RWPE1 (cell line): ENCODE measurements at regions not wholly inside any gene's neighbourhood (a gene's known extent, or its start where the extent isn't known, plus 50 kb on each side); places are given as distances from the start of the nearest gene placed in this dataset.

Experiments
- CTCF ChIA-PET: fragments of 350-600 bp; sonication (Branson Sonifier 250); formaldehyde crosslinking; extraction: SDS; loops from one replicate; lab custom pipeline; 2021; lab: Yijun Ruan, JAX
- POLR2A ChIA-PET: fragments of 400-600 bp; formaldehyde crosslinking; extraction: SDS; loops from one replicate; lab custom pipeline; 2020; ENCODE audit warnings: antibody characterized with exemption; ENCODE audit not compliant: low non-redundant PET; lab: Yijun Ruan, JAX
- DNase-seq: peaks from one replicate; pipeline ENCODE4 v3.0.0; 2012; ENCODE audit warnings: low spot score
- H3K27ac ChIP-seq: fragments of 450-650 bp; 2 replicates; pipeline ENCODE4 v1.5.1; 2017
- TF ChIP-seq, protein P1 (sequence below): fragments of 450-650 bp; conservative IDR thresholded peaks from 2 replicates; pipeline ENCODE4 v1.5.1; 2017; ENCODE audit warnings: low read depth, mild to moderate bottlenecking

DNA sequence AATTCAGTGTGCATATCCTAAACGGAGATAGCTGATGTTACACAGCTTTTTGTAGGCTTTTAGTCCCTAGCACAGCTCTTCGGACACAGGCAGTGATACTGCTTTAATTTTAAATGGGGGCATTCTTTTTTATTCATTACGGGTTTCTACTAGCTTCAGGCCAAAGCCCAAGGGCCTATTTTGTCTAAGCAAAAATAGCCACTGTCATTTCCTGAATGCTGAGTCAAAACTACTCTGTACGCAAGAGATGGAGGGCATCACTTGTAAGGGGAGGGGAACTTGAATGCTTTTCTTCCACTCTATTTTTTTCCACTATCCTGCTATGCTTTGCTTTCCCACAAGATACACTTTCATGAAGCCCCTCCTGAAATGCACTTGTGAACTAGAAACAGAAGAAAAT is 360.7 kb downstream of the PMP22 start:
- TF ChIP-seq, protein P1, sequence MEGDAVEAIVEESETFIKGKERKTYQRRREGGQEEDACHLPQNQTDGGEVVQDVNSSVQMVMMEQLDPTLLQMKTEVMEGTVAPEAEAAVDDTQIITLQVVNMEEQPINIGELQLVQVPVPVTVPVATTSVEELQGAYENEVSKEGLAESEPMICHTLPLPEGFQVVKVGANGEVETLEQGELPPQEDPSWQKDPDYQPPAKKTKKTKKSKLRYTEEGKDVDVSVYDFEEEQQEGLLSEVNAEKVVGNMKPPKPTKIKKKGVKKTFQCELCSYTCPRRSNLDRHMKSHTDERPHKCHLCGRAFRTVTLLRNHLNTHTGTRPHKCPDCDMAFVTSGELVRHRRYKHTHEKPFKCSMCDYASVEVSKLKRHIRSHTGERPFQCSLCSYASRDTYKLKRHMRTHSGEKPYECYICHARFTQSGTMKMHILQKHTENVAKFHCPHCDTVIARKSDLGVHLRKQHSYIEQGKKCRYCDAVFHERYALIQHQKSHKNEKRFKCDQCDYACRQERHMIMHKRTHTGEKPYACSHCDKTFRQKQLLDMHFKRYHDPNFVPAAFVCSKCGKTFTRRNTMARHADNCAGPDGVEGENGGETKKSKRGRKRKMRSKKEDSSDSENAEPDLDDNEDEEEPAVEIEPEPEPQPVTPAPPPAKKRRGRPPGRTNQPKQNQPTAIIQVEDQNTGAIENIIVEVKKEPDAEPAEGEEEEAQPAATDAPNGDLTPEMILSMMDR, result no peak
- H3K27ac ChIP-seq, result no peak overlapping the region
- POLR2A ChIA-PET, result no interaction called here
- no peak for DNase-seq
- CTCF ChIA-PET, result no interaction called here

DNA sequence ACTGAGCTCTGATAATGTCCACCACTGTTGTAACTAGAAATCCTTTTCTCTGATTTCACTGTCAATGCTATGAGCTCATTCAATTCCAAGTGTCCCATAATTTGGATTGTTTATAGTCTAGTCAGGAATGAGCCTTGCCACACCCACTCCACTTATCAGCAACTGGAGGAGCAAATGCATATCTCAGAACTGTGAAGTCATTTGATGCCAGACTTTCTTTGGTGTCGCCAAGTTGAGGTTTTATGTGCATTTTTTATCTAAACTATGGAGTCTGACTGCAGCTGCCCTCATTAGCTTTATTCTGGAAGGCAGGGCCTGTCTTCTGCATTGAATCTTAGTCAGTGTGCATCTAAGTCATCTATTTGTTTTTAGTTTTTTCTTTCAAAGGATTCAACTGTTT is 361.3 kb downstream of the PMP22 start:
- TF ChIP-seq, protein P1, result no peak
- ChIA-PET POLR2A (no interaction called here), CTCF (no interaction called here)
- DNase-seq, result no peak
- H3K27ac ChIP-seq, result no peak overlapping the region

DNA sequence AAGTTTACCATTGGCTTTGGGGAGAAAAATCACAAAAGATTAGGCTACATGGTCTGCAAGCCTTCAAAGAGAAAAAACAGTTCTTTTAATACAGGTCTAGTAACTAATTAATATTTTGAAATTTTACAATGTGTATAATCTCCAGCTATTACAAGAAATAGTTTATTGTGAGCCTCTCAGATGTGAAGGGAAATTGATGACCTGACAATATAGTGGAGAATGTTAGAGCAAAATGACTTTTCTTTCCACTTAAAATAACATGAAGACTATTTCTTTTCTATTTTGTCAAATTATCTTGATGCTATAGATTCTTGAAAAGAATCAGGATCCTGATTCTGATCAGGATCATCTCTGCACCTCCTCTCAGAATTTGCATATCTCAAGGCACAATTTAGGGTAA is 362.3 kb downstream of the PMP22 start:
- POLR2A ChIA-PET, result no interaction called here
- no peak overlapping the region for H3K27ac ChIP-seq
- CTCF ChIA-PET, result interaction anchor here (0.7 kb wide), 1 partner anchor 274 kb away, joined by 3 read pairs; no protein-coding TSS in a partner anchor
- no peak for DNase-seq
- TF ChIP-seq, protein P1, result no peak

DNA sequence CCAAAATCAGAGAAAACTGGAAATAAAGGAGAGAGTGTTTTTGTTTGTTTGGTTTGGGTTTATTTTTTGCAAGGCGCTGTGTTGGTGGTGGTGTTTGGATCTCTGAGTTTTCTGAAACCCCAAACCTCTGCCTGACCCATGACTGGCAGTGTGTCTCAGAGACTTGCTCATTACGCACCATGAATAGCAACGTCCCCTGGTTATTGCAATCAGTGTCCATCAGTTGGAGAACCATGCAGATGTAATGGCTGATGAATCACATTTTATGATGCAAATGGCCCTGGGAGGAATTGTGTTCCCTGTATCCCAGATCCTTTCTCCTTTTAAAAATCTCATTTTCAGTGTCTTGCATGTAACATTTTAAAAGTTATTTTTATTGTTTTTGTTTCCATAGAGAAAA is 362.8 kb downstream of the PMP22 start:
- CTCF ChIA-PET, result no interaction called here
- TF ChIP-seq, protein P1, result no peak
- POLR2A ChIA-PET, result no interaction called here
- no peak overlapping the region for H3K27ac ChIP-seq
- no peak for DNase-seq

DNA sequence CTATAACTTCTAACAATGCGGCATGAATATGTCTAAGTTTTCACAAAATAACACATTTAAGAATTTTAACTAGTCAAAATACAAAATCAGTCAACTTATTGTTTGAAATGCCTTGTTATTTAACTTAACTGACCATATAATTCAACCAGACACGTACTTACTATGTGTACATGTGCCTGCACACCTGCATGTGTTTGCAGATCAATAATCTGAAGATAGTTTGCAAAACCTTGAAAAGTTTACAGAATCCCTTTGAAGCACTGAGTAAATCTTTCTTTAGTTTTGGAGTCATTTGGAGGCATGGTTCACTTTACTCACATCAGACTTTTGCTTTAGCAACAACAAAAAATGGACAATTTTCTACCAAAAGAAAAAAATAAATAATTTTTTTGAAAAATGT is 363.8 kb downstream of the PMP22 start:
- TF ChIP-seq, protein P1, result no peak
- no peak for DNase-seq
- no peak overlapping the region for H3K27ac ChIP-seq
- ChIA-PET POLR2A (no interaction called here), CTCF (interaction anchor here (0.5 kb wide), 1 partner anchor 329 kb away, joined by 4 read pairs; no protein-coding TSS in a partner anchor)

DNA sequence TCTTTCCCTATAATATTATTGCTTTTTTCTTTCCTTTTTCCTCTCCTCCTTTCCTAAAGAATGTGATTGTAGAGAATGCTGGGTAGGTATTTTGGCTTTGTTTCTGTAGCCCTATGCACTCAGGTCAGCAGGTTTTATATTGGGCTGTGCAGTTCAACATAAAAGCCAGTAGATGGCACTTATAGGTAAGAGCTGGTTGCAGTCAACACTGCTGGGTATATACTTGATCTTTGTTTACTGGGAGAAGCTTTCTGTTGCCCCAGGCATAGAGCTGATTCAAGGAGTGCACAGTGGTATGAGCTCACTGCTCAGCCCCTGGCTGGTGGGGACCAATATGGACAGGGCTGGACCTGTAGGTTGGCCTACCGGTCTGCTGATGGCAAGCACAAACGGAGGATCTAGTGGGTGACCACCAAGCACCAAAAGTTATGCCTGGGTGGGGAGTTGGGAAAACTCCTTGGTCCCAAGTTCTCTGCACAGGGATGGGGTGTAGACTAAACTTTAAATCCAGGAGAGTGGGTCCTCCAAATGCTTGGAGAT is 378.9 kb downstream of the PMP22 start:
- H3K27ac ChIP-seq, result no peak overlapping the region
- TF ChIP-seq, protein P1, result no peak
- ChIA-PET POLR2A (no interaction called here), CTCF (no interaction called here)
- DNase-seq, result no peak
